ENCODE measurements at regions not wholly inside any gene's neighbourhood (a gene's known extent, or its start where the extent isn't known, plus 50 kb on each side); places are given as distances from the start of the nearest gene placed in this dataset.
A peak's percentile ranks its signal among the peaks of the same experiment; 100 is the strongest.
"Not testable (repeated sequence)": the region's sequence is repeated elsewhere in the genome, so short reads cannot be mapped to it uniquely, and the experiment has no call there.

GRCh38 chr7:69499-70123, 122.8 kb upstream of the FAM20C start:
- DNase-seq, result not testable (repeated sequence)

GRCh38 chr7:70207-70606, 122.2 kb upstream of the FAM20C start:
- DNase-seq, result not testable (repeated sequence)

GRCh38 chr7:70989-71388, 121.4 kb upstream of the FAM20C start:
- peak; percentile 80 for DNase-seq

GRCh38 chr7:72266-73057, 119.9 kb upstream of the FAM20C start:
- DNase-seq, result peak; percentile 15

GRCh38 chr7:73058-73331, 119.4 kb upstream of the FAM20C start:
- not testable (repeated sequence) for DNase-seq

GRCh38 chr7:74008-74540, 118.3 kb upstream of the FAM20C start:
- not testable (repeated sequence) for DNase-seq

- not testable (repeated sequence) for DNase-seq
Measured at GRCh38 chr7:75511-75910, 116.9 kb upstream of the FAM20C start.

- DNase-seq, result peak; percentile 5
Measured at GRCh38 chr7:76202-76601, 116.2 kb upstream of the FAM20C start.

- peak; percentile 12 for DNase-seq
Measured at GRCh38 chr7:76829-77395, 115.5 kb upstream of the FAM20C start.

- DNase-seq, result peak; percentile 5
Measured at GRCh38 chr7:78862-79261, 113.5 kb upstream of the FAM20C start.

GRCh38 chr7:79400-80055, 112.8 kb upstream of the FAM20C start:
- peak; percentile 42 for DNase-seq

- peak; percentile 13 for DNase-seq
Measured at GRCh38 chr7:80259-81067, 111.9 kb upstream of the FAM20C start.

GRCh38 chr7:81068-81925, 111.1 kb upstream of the FAM20C start:
- peak; percentile 5 for DNase-seq

GRCh38 chr7:81926-82756, 110.2 kb upstream of the FAM20C start:
- DNase-seq, result peak; percentile 16

- DNase-seq, result peak; percentile 5
Measured at GRCh38 chr7:82757-83155, 109.6 kb upstream of the FAM20C start.

- peak; percentile 21 for DNase-seq
Measured at GRCh38 chr7:83441-83840, 108.9 kb upstream of the FAM20C start.

GRCh38 chr7:83861-84632, 108.3 kb upstream of the FAM20C start:
- peak; percentile 12 for DNase-seq

- DNase-seq, result peak; percentile 16
Measured at GRCh38 chr7:84633-85020, 107.7 kb upstream of the FAM20C start.

GRCh38 chr7:85074-85882, 107.1 kb upstream of the FAM20C start:
- peak; percentile 67 for DNase-seq
